ENCODE measurements at regions not wholly inside any gene's neighbourhood (a gene's known extent, or its start where the extent isn't known, plus 50 kb on each side); places are given as distances from the start of the nearest gene placed in this dataset.

GRCh38 chr17:14637260-14637659, 336.4 kb downstream of the HS3ST3B1 start:
- TF ChIP-seq CTCF (IDR thresholded peaks at IDR 0.05), result no peak
- TF ChIP-seq POLR2A (IDR thresholded peaks at IDR 0.05), result no peak

All from Peyer's patch (tissue), 4 donors.